Hippocampal formation (tissue), 2 donors: ENCODE measurements at regions not wholly inside any gene's neighbourhood (a gene's known extent, or its start where the extent isn't known, plus 50 kb on each side); places are given as distances from the start of the nearest gene placed in this dataset.

Experiments
- DNase-seq, 2 donors: peaks; one replicate each; lab custom pipeline; 2025; lab: John Stamatoyannopoulos, UW

DNA sequence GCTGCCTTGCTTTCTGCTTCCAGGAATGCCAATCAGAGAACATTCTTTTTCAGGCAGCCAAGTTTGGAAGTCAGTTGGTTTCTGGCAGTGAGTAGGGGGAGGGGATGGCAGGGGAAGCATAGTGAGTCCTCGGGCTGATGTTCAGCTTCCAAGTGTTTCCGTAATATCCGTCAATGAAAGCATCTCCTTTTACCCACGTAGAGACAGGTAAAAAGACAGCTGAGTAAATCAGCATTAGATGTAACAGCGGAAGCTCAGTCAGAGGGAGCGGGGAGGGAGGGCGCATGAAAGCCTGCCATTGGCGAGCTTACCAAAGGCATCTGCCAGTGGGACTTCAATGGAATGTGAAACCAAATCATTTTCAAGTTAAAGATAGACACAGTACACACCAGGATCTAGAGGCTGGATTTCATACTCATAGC, 117.1 kb upstream of the DTNA start:
- peak; percentile 52 to 68 for DNase-seq

DNA sequence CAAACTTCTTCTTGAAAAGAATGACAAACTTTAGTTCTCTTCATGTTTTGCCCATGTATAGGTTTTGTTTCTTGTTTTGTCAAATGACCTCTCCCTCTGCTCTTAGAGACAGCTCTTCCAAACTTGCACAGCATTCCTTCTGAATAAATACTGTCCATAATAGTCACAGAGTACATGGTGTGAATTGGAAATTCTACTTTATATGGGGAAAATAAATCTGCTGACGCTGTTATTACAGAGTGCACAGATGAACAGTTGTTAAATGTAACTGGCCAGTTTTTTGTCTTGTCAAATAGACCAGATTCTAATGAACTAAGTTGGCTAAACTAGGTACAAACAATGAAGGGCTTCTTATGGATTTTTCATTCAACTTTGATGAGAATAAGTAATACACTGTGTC, 115.8 kb upstream of the DTNA start:
- DNase-seq: no peak

DNA sequence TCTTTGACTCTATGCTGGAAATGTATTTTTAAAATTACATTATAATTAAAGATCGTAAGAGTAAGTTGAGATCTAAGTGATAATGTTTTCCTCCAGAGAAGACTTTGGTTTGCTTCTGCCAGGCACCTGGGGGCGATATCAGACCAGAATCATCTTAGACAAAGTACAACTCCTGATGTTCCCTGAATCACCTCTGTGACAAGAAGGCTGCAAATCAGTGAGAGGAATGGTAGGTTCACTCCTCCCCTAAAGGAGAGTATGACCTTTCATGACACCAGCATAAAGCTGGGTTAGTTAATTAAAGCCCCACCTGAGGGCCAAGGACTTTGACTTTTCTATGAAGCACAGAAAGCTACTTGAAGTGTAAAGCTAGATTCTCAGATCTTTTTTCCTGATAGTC, 114.4 kb upstream of the DTNA start:
- no peak for DNase-seq

DNA sequence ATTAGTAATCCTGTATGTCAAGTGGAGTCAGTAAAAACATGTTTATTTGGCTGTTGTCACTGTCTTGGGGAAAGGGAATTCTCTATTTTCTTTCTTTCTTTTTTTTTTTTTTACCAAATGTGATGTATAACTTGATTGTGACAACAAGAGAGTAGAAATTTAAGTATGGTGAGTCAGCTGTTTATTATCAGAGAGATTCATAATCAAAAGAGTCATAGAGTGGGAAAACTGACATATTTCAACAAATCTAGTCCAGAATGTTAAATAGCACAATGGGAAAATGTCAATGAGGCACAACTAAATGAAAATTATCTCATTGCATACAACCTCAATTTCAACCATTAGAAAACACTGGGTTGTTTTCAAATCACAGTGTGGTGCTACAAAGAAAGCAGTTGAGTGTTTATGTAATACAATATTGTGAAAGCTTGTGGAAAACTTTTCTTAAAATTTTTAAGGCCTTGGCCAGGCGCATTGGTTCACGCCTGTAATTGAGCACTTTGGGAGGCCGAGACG, 111.9 kb upstream of the DTNA start:
- DNase-seq: no peak

DNA sequence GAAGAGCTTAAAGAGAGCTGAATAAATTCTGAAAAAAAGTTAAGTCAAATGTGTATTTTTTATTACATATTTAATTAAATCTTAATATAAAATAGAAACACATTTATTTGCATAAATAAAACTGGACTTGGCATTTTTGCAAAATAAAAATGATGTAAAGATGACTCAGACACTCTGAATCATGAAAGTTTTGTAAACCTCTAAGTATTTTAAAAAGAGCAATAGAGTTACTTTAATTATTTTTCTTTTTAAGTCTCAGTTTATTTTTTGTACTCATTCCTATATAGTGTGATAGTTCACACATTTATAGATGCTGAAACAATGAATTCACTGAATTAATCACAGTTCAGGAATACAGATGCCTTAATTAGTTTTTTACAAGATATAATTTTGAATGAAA, 109.9 kb upstream of the DTNA start:
- DNase-seq: no peak

DNA sequence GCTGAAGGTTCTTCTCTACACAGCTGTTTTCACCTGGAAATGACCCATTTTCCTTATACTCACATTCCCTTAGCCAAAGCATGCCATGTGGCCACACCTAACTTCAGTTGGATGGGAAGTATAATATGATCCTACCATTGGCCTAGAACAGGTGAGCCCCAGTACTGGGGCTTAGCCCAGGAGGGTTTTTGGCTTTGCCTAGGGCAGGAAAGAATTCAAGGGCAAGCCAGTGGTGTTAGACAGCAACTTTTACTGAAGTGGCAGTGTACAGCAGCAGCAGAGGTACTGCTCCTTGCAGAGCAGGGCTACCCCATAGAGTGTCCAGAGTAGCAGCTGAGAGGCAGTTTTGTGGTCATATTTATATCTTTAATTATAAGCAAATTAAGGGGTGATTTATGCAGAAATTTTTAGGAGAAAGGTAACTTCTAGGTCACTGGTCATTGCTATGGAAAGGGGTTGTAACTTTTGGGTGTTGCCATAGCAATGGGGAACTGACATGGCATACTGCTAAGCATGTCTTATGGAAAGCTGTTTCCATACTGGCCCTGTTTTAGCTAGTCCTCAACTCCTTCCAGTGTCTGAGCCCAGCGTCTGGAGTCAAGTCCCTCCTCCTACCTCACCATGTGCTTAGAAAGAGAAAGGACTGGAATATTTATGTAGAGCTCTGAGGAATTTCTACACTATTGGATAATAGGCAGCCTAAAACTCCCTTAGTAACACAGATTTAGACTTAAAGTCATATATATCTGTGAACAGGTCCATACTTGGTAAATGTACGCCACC, 109.0 kb upstream of the DTNA start:
- DNase-seq: no peak

DNA sequence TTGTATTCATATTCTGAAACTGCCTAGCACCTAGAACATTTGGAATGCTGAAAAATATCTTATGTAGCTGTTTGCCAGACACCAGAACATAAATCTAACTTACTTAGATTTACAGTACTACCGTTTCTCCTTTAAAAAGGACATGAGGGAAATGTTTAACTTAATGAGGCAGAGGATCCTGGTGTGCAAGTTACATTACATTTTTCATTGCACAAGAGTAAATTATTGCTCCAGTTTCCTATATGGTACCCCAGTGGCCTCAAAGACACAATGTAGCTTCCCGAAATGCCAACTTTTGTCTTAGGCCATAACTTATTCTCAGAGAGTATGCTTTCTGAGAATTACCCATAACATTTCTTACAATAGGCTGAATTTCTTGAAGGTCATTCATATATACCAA, 105.5 kb upstream of the DTNA start:
- no peak for DNase-seq

DNA sequence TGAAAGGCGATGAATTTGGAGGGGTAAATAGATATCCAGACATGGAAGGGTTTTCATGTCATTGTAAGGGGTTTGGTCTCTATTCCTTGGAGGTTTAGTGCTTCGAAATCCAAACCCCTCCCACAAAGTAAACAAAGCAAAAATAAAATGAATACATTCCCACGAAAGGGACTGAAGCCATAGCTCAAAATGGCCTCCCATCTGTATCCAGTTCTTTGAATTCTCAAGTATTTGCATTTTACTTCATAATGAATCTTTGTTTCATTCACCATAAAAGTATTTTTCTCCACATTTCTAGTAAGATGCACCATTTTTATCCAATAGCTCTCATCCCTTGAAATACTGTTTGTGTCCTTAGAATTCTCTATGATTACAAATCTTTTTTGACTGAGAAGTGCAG, 103.2 kb upstream of the DTNA start:
- no peak for DNase-seq

DNA sequence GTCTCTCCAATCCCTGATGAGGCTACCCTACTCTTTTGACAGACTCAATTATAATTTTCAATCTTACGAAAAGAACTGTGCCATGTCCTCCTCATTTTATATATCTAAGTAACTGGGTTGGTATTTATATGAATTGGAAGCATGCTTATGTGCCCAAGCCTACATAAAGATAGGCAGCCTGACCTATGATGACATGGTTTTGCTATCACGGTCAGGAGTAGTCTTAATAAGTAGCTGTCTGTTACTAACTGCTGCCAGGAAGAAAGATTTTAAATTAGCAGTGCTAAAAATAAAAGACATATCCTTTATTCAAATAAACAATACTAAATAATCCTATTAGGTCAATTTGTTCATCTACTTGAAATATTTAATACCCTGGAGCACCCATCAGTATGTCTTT, 102.0 kb upstream of the DTNA start:
- DNase-seq: no peak

DNA sequence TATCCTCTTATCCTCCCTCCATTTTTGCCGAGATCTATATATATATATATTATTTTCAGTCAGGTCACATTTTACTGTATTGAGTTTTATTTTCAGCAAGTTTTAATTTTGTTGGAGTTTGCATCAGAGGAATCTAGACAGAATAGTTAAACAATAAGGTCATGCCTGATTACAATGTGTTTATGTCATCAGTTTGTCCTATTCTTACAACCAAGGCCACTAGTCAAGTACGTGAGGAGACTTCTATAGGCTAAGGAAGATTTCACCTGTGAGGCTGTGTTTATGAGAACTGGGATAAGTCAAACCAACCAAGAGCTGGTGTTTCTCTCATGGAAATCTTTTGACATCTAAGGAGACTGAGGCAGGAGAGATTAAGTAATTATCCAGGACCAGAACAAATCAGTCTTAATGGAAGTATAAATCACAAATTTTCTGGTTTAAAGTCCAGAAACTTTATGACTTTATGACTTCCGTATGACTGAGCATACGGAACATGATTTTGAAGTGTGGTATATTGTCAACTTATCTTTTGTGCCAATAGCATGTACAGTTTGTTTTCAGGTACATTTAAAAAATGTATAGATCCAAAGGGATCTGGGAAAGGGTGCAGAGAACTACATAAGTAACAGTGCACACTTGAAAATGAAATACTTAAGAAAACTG, 100.0 kb upstream of the DTNA start:
- DNase-seq: no peak

DNA sequence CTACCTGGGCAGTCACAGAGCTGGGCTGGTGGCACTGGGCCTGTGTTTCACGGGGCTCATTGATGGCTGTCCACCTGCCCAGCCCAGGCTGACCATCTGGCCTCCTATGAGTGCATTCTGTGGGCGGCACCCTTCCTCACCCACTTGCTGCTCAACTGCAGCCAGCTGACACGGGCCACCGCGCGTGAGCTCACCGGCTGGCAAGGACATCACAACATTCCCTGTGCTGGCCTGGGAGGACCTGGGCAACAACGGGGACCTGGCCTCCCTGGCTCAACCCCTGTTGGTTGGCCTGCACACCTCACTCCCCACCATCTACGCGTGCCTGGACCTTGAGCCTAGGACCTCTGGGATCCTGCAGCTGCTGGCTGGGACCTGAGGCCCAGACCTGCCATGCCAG, 98.2 kb upstream of the DTNA start:
- no peak for DNase-seq

DNA sequence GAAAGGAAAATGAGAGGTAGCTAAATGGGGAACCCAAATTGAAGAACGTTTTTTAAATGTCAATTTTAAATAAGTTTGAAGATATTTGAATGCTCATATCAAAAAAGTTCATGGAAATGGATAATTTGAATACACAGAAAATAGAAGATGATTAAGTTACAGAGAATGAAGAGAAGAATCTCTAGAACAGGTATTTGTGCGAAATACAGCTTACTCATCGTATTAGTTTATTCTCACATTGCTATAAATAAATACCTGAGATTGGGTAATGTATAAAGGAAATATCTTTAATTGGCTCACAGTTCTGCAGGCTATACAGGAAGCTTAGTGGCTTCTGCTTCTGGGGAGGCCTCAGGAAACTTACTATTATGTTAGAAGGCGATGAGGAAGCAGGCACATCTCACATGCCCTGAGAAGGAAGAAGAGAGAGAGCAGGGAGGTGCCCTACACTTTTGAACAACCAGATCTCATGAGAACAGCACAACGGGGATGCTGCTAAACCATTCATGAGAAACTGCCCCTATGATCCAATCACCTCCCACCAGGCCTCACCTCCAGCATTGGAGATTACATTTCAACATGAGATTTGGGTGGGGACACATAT, 89.7 kb upstream of the DTNA start:
- DNase-seq: no peak

DNA sequence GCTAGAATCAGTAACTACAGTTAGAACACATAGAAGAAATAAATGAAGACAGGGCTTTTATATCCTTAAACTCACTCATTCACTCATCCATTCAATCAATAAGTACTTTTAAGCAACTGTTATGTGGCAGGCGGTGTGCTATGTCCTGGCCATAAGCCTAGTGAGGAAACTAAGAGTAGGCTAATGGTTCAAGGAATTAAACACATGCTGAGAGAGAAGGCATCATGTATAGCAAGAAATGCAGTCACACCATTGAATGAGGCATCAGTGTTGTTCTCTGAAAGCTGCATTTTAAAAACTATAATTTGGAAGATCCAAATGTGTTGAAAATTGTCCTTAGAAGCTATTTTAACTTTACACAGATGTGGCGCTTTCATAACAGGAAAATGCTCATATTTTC, 86.5 kb upstream of the DTNA start:
- DNase-seq: no peak

DNA sequence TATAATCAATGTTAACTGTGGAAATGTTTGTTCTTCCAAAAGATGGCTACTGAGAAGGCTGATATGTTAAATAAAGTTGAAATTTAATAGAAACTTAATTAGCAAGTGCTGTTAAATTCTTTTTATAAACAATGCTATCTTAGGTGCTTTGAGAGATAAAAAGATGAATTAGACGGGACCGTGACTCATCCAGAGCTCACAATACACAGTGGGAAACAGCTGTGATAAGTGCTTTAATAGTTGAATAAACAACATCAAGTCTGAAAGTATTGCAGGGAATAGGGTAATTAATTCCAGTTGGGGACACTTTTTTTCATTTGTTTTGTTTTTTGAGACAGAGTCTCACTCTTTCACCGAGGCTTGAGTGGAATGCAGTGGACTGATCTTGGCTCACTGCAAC, 85.5 kb upstream of the DTNA start:
- no peak for DNase-seq

DNA sequence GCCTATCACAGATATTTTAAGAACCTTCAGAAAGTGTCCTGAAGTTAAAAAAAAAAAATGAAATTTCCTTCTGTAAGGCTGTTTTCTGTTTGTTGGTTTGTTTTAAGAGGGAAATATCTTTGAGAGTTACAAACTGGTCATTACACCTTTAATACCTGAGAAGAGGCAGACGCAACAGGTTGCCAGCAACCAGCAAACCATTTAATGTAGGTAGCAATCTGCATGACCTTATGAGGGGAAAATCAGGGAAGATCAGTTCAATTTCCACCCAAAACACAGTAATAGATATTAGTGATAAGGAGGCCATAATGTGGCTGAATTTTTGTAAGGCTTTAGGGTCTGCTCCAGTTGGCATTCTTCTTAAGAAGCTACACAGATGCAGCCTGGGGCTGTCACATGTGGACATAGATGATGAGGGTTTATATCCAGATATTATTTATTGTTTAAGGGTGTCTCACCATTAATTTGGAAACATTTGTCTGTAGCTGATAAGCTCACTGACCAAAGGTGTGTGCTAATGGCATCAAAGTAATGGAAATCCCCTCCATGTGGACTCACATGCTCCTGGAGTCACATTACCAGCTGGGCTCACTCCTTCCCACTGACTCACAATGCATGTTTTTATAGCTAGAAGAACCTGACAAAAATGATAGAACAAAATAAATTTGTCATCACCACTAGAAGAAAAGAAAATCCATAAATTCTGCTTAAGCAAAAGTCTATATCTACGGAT, 83.5 kb upstream of the DTNA start:
- DNase-seq: no peak

DNA sequence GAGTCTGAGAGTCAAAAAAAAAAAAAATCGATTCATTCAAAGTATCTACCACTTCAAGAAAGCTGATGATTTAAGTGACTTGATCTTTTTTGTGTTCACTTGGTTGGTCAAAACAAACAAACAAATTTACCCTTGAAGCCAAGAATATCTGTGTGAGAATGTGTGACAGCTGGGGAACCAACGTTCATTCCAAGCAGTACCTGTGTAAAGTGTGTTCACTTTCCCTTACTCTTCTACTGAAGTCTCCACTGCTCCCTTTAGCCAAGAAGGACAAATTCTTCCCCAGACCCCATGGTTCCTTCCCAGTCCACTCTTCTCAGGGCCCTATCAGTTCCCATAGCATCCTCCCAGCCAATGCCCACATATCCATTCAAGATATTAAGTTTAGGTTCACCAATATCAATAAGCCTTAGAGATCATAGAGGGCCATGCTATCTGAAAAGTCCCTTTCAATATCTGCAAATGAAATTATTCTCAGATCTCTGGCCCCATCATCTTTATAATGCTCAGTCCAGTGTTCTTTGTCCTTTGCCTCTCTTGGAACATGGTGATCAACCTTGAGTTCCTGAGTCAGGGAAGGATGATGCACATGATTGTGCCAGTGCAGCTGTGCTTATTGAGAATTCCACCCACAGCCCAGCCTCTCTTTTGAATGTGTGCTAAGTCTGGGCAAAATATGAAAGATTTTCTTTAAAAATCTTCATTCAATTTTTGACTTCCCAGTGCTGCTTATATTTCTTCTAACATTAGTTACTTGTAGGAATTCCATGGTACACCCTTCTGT, 82.8 kb upstream of the DTNA start:
- peak in 1 of 2 donors; percentile 18 for DNase-seq

DNA sequence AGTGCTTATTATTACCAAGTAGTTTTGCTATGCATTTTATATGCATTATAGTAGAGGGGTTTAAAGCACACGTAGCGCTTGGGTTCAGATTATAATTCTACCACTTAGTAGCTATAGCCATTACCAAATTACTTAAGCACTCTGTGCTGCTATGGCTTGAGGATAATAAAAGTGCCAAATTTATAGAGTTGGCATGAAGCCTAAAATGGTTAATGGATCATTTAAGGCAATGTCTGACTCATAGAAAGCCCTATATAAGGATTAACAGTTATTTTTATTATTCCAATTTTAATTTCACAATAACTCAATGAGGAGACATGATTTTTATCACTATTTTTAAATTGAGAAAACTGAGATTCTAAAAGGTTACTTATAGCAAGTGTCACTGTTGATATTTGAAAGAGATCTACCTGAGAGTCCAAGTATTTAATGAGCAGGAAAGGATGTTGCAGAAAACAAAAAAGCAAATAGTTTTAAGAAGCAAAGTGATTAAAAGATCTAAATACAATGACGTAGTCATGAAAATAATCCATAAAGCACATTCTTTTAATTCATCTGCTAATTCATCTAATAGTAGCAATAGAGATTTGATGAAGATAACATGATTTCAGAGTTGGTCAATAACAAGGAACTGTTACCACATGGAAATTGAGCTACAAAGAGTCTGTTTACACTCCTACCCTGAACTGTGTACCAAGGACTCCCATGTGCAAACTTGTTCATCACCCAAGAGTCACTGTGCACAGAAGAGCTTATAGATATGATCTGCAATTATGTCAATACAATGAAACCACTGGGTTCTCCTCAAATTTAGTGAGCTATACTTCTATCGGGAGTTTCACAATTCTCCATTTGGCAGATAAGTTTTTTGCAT, 78.8 kb upstream of the DTNA start:
- DNase-seq: no peak

DNA sequence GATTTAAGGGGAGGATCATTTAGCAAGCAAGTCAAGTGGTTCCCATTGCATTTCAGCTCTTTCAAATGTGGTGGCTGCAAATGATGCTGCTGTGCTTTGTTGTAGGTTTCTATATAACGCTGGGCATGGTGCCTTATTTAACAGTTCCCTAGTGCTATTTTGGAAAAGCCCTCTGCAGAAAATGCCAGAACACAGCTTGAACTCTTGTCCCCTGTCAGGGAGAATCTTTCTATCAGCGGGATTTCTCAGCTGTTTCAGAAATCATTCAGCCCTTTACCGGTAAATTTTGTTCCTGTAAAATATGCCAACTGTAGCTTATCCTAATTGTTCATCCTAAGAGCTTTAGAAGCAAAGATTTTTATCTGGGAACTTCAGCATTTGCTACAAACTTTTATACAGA, 77.8 kb upstream of the DTNA start:
- DNase-seq: no peak

DNA sequence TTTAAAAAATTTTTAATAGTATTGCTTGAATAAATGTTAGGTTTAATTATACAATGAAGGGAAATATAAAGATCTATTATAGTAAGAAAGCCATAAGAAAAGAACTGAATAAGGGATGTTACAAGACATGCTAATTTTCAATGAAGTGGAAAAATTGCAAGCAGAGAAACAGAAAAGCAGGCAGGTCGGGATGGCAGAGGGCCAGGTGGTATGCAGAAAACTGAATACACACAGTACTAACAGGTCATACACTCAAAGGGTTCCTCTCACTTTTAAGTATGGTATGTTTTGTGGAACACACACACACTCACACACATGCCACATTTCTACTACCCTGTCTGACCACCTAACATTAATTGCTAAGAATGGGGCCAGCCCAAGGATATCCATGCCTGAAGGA, 76.7 kb upstream of the DTNA start:
- no peak for DNase-seq

DNA sequence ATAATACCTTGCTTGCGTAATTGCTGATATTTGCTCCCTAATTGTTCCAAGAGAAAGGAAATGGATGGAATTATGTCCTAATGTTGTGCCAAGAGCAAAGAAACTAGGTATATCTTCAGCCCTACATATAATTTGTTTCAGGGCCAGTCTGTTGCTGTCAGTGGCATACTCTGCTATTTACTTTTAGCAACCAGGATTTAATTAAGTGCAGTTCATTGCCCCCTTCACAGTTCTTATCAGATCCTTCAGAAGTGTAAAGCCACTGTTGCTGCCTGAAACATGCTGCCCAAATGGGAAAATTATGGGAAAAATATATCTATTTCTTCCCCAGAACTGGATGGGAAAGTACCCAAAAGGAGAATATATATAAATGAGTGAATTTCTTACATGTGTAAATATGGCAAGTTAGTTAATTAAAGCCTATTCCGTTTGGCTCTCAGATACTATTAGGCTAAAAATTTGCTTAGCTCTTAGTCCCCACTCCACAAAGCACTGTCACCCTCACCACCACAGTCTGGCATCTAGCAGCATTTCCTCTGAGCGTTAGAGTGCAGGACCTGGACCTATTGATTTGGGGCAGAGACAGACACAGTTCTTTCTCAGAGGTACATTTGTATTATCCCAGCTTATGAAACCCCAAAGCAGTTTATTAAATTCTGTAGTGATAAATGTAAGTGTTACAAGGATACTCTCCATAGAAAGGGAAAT, 72.8 kb upstream of the DTNA start:
- no peak for DNase-seq
